Mucosa of descending colon (tissue), 3 donors: ENCODE measurements at regions not wholly inside any gene's neighbourhood (a gene's known extent, or its start where the extent isn't known, plus 50 kb on each side); places are given as distances from the start of the nearest gene placed in this dataset.

Experiments used
- ATAC-seq: fragments of 200-7000 bp; cut with Tn5 transposase; one replicate; pipeline ENCODE4 v1.9.1; 2020; ENCODE audit warnings: mild to moderate bottlenecking, moderate library complexity
- DNase-seq, 3 donors: peaks; one replicate each; pipeline ENCODE4 v3.0.0-alpha.2; 2020
- H3K36me3 ChIP-seq: fragments of 200-600 bp; one replicate; pipeline ENCODE4 v1.8.0; 2021; ENCODE audit warnings: low read depth, mild to moderate bottlenecking
- H3K4me1 ChIP-seq: fragments of 200-600 bp; one replicate; pipeline ENCODE4 v1.8.0; 2021; ENCODE audit warnings: low read depth, mild to moderate bottlenecking
- H3K4me3 ChIP-seq: fragments of 200-600 bp; one replicate; pipeline ENCODE4 v1.8.0; 2021; ENCODE audit warnings: mild to moderate bottlenecking
- H3K9me3 ChIP-seq: fragments of 200-600 bp; one replicate; pipeline ENCODE4 v1.8.0; 2021; ENCODE audit warnings: mild to moderate bottlenecking
- intact Hi-C, 2 donors: fragments of 100-400 bp; cut with DNase I in 1 of 2; cut with micrococcal nuclease in 1 of 2; formaldehyde crosslinking; loops; one replicate each; pipeline versions ENCODE4 v1.11.0 to v1.11.1; 2022; cut with DNase I, micrococcal nuclease
- TF ChIP-seq, protein P1 (sequence below): fragments of 200-600 bp; IDR thresholded peaks from one replicate; pipeline ENCODE4 v1.8.0; 2022; ENCODE audit warnings: antibody characterized with exemption, mild to moderate bottlenecking
- donor health status: DM: no; HTN: no; CAD: no; lungs with moderate emphysema.
- donor health status: DM: no; HTN: no; CAD: no.
- donor health status: DM: no; HTN: yes; CAD: no.

- Histone ChIP-seq H3K4me1 (no peaks in the 10 kb centered on the region), H3K9me3 (no peaks in the 10 kb centered on the region), H3K4me3 (no peak overlapping the region), H3K36me3 (no peaks in the 10 kb centered on the region)
- DNase-seq (no peak), ATAC-seq (no peak)
- intact Hi-C loops: no loop called here
- TF ChIP-seq, protein P1, sequence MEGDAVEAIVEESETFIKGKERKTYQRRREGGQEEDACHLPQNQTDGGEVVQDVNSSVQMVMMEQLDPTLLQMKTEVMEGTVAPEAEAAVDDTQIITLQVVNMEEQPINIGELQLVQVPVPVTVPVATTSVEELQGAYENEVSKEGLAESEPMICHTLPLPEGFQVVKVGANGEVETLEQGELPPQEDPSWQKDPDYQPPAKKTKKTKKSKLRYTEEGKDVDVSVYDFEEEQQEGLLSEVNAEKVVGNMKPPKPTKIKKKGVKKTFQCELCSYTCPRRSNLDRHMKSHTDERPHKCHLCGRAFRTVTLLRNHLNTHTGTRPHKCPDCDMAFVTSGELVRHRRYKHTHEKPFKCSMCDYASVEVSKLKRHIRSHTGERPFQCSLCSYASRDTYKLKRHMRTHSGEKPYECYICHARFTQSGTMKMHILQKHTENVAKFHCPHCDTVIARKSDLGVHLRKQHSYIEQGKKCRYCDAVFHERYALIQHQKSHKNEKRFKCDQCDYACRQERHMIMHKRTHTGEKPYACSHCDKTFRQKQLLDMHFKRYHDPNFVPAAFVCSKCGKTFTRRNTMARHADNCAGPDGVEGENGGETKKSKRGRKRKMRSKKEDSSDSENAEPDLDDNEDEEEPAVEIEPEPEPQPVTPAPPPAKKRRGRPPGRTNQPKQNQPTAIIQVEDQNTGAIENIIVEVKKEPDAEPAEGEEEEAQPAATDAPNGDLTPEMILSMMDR: no peak
Measured at GRCh38 chr2:143965493-143966164, 554.3 kb downstream of the ZEB2 start.

- TF ChIP-seq, protein P1: no peak
- intact Hi-C loops: no loop called here
- no peaks in the 10 kb centered on the region for H3K4me1 ChIP-seq
- H3K36me3 ChIP-seq: no peaks in the 10 kb centered on the region
- DNase-seq (no peak), ATAC-seq (no peak)
- no peak overlapping the region for H3K4me3 ChIP-seq
- no peaks in the 10 kb centered on the region for H3K9me3 ChIP-seq
Measured at GRCh38 chr2:143964891-143965290, 555.0 kb downstream of the ZEB2 start.

- intact Hi-C loops: no loop called here
- no peaks in the 10 kb centered on the region for H3K4me1 ChIP-seq
- TF ChIP-seq, protein P1: no peak
- H3K36me3 ChIP-seq: no peaks in the 10 kb centered on the region
- no peak for ATAC-seq
- no peak overlapping the region for H3K4me3 ChIP-seq
- H3K9me3 ChIP-seq: no peaks in the 10 kb centered on the region
- no peak for DNase-seq
Measured at GRCh38 chr2:143960177-143960576, 559.7 kb downstream of the ZEB2 start.

DNA sequence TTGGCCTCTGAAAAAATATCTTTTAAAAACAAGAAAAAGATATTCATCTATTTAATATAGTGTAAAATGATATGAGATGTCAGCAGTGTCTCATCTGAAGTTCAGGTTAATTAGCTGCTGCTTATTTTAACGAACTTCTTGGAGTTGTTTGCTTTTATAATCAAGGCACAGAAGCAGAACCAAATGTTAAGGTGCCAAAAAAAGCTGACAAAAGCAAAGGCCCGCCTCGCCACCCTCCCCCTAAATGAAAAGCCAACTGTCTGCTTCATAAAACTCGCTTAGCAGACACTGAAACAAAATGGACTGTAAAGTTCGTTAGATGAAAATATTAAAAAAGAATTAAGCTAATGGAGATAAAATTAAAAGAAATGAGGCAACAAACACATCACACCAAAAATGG lies 562.6 kb downstream of the ZEB2 start:
- H3K4me3 ChIP-seq: no peak overlapping the region

GRCh38 chr2:143955401-143956065 lies 564.4 kb downstream of the ZEB2 start:
- no peak for DNase-seq
- H3K9me3 ChIP-seq: no peaks in the 10 kb centered on the region
- TF ChIP-seq, protein P1: no peak
- intact Hi-C loops: no loop called here
- no peak overlapping the region for H3K4me3 ChIP-seq
- no peaks in the 10 kb centered on the region for H3K36me3 ChIP-seq
- no peak for ATAC-seq
- H3K4me1 ChIP-seq: no peaks in the 10 kb centered on the region

More for the DNA sequence above, 562.6 kb downstream of the ZEB2 start:
- ATAC-seq (no peak), DNase-seq (no peak)
- H3K9me3 ChIP-seq: no peaks in the 10 kb centered on the region
- TF ChIP-seq, protein P1: no peak
- no peaks in the 10 kb centered on the region for H3K36me3 ChIP-seq
- H3K4me1 ChIP-seq: no peaks in the 10 kb centered on the region
- intact Hi-C loops: no loop called here
